Adrenal gland (tissue), 5 donors: ENCODE measurements at regions not wholly inside any gene's neighbourhood (a gene's known extent, or its start where the extent isn't known, plus 50 kb on each side); places are given as distances from the start of the nearest gene placed in this dataset.

Experiments used
- POLR2A ChIP-seq, 2 donors: fragments of 450-650 bp; IDR thresholded peaks; one replicate each; pipeline ENCODE4 v1.6.1; 2017; ENCODE audit warnings: antibody characterized with exemption in 2 of 2, mild to moderate bottlenecking in 2 of 2, moderate library complexity in 1 of 2
- TF ChIP-seq, protein P1 (sequence below), 6 experiments: fragments of 450-650 bp in 4 of 6; fragments of 200-600 bp in 2 of 6; sonication (generic) in 1 of 6; IDR thresholded peaks; 1 replicate in 5 of 6; 2 replicates in 1 of 6; pipeline versions ENCODE4 v1.5.1 to v1.8.0; 2016 to 2021; ENCODE audit warnings: antibody characterized with exemption in 6 of 6, mild to moderate bottlenecking in 2 of 6, moderate library complexity in 1 of 6
- donor health status: DM: no; HTN: no; CAD: no.

DNA sequence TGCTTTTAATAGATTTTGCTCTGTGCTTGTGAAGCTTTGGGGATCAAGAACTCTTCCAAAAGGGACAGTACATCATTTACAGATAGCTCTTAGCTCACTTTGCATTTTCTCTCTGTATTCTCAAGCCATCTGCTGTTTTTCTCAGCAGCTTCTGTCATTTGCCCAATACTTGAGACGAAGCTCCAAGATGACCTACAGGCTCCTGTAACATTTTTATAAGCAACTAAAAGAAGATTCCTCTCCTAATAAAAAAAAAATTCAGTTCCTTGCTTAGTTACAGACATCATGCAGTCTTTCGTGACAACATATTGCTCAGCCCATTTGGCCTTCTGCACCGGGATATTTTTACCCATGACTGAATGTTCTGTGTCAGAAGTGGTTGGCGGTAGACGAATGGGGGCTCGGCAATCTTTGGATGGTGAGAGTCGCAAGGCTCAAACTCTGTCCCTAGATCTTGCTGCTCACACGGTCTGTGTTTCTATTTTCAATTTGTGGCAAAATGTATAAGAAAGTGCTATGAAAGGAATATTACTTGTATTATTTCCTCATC, 215.6 kb downstream of the FSCB start:
- TF ChIP-seq POLR2A (IDR thresholded peaks at IDR 0.05) = no peak
- TF ChIP-seq, protein P1, sequence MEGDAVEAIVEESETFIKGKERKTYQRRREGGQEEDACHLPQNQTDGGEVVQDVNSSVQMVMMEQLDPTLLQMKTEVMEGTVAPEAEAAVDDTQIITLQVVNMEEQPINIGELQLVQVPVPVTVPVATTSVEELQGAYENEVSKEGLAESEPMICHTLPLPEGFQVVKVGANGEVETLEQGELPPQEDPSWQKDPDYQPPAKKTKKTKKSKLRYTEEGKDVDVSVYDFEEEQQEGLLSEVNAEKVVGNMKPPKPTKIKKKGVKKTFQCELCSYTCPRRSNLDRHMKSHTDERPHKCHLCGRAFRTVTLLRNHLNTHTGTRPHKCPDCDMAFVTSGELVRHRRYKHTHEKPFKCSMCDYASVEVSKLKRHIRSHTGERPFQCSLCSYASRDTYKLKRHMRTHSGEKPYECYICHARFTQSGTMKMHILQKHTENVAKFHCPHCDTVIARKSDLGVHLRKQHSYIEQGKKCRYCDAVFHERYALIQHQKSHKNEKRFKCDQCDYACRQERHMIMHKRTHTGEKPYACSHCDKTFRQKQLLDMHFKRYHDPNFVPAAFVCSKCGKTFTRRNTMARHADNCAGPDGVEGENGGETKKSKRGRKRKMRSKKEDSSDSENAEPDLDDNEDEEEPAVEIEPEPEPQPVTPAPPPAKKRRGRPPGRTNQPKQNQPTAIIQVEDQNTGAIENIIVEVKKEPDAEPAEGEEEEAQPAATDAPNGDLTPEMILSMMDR (IDR thresholded peaks at IDR 0.05) = no peak
